ENCODE measurements at regions not wholly inside any gene's neighbourhood (a gene's known extent, or its start where the extent isn't known, plus 50 kb on each side); places are given as distances from the start of the nearest gene placed in this dataset.

DNA sequence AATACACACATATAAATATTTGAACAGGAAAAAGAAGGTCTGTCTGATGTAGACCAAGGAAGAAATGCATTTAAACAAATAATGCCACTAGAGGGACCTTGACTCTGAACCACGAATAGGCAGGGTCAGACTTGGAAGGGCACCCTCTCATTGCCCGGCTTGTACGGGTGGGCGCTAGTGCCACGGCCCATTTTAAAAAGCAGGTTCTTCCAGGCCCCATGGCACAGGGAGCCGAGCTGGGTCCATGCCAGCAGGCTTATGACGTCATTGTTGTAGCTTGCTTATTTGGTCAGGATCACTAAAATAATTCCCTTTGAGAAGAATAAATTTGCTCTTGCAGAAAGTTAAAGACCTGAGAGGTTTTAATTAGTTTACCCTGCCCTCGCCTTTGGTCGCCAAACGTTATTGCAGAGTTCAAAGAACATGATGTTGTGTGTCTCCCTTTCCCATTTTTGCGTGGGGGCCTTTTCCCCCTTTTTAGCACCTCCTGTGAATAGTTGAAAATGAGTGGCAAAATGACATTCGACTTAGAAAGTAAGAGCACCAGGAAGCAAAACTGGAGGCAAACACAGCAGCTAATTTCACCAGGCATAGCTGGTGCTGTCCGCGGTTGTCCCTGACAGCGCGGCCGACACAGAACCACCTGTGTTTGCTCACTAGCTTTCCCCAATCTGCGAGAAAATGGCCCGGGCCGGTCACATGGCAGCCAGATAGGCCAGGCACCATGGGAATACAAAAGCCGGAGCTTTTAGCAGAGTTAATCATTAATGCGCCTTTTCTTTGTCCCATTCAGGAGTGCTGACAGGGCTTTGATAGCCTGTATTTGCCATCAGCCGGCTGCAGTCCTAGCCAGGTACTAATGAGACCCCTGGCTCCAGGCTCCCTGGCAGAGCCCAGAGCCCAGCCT is 93.8 kb downstream of the FOXA2 start (continued):
- TF ChIP-seq ZNF703 (CRISPR knock-in tag; IDR thresholded peaks at IDR 0.05; ENCODE audit: borderline replicate concordance) (no peak; the same call in none of the 2 replicates), RAD51 (IDR thresholded peaks at IDR 0.05; ENCODE audit: borderline replicate concordance) (no peak; the same call in none of the 2 replicates), ZBTB7A (CRISPR knock-in tag; IDR thresholded peaks at IDR 0.05) (peak; percentile 73; the same call in 1 of the 2 replicates), ZNF44 (CRISPR knock-in tag; IDR thresholded peaks at IDR 0.05) (no peak; the same call in 1 of the 2 replicates), ZNF616 (CRISPR knock-in tag; IDR thresholded peaks at IDR 0.05; ENCODE audit: low read depth) (peak; percentile 91; the same call in 1 of the 2 replicates), RFXAP (CRISPR knock-in tag; IDR thresholded peaks at IDR 0.05; ENCODE audit: borderline replicate concordance) (peak; percentile 26; the same call in 1 of the 2 replicates)
- TF ChIP-seq, protein P1, sequence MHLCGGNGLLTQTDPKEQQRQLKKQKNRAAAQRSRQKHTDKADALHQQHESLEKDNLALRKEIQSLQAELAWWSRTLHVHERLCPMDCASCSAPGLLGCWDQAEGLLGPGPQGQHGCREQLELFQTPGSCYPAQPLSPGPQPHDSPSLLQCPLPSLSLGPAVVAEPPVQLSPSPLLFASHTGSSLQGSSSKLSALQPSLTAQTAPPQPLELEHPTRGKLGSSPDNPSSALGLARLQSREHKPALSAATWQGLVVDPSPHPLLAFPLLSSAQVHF (CRISPR knock-in tag; IDR thresholded peaks at IDR 0.05) = 0 out of 2 replicates have a peak, but pooled peaks have one; percentile 33
- TF ChIP-seq, protein P2, sequence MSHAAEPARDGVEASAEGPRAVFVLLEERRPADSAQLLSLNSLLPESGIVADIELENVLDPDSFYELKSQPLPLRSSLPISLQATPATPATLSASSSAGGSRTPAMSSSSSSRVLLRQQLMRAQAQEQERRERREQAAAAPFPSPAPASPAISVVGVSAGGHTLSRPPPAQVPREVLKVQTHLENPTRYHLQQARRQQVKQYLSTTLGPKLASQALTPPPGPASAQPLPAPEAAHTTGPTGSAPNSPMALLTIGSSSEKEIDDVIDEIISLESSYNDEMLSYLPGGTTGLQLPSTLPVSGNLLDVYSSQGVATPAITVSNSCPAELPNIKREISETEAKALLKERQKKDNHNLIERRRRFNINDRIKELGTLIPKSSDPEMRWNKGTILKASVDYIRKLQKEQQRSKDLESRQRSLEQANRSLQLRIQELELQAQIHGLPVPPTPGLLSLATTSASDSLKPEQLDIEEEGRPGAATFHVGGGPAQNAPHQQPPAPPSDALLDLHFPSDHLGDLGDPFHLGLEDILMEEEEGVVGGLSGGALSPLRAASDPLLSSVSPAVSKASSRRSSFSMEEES (CRISPR knock-in tag; IDR thresholded peaks at IDR 0.05) = peak; percentile 99
- TF ChIP-seq, protein P3, sequence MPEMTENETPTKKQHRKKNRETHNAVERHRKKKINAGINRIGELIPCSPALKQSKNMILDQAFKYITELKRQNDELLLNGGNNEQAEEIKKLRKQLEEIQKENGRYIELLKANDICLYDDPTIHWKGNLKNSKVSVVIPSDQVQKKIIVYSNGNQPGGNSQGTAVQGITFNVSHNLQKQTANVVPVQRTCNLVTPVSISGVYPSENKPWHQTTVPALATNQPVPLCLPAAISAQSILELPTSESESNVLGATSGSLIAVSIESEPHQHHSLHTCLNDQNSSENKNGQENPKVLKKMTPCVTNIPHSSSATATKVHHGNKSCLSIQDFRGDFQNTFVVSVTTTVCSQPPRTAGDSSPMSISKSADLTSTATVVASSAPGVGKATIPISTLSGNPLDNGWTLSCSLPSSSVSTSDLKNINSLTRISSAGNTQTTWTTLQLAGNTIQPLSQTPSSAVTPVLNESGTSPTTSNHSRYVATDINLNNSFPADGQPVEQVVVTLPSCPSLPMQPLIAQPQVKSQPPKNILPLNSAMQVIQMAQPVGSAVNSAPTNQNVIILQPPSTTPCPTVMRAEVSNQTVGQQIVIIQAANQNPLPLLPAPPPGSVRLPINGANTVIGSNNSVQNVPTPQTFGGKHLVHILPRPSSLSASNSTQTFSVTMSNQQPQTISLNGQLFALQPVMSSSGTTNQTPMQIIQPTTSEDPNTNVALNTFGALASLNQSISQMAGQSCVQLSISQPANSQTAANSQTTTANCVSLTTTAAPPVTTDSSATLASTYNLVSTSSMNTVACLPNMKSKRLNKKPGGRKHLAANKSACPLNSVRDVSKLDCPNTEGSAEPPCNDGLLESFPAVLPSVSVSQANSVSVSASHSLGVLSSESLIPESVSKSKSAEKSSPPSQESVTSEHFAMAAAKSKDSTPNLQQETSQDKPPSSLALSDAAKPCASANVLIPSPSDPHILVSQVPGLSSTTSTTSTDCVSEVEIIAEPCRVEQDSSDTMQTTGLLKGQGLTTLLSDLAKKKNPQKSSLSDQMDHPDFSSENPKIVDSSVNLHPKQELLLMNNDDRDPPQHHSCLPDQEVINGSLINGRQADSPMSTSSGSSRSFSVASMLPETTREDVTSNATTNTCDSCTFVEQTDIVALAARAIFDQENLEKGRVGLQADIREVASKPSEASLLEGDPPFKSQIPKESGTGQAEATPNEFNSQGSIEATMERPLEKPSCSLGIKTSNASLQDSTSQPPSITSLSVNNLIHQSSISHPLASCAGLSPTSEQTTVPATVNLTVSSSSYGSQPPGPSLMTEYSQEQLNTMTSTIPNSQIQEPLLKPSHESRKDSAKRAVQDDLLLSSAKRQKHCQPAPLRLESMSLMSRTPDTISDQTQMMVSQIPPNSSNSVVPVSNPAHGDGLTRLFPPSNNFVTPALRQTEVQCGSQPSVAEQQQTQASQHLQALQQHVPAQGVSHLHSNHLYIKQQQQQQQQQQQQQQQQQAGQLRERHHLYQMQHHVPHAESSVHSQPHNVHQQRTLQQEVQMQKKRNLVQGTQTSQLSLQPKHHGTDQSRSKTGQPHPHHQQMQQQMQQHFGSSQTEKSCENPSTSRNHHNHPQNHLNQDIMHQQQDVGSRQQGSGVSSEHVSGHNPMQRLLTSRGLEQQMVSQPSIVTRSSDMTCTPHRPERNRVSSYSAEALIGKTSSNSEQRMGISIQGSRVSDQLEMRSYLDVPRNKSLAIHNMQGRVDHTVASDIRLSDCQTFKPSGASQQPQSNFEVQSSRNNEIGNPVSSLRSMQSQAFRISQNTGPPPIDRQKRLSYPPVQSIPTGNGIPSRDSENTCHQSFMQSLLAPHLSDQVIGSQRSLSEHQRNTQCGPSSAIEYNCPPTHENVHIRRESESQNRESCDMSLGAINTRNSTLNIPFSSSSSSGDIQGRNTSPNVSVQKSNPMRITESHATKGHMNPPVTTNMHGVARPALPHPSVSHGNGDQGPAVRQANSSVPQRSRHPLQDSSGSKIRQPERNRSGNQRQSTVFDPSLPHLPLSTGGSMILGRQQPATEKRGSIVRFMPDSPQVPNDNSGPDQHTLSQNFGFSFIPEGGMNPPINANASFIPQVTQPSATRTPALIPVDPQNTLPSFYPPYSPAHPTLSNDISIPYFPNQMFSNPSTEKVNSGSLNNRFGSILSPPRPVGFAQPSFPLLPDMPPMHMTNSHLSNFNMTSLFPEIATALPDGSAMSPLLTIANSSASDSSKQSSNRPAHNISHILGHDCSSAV (CRISPR knock-in tag; IDR thresholded peaks at IDR 0.05; ENCODE audit: borderline replicate concordance) = 0 out of 2 replicates have a peak, but pooled peaks have one; percentile 50
- TF ChIP-seq, protein P4, sequence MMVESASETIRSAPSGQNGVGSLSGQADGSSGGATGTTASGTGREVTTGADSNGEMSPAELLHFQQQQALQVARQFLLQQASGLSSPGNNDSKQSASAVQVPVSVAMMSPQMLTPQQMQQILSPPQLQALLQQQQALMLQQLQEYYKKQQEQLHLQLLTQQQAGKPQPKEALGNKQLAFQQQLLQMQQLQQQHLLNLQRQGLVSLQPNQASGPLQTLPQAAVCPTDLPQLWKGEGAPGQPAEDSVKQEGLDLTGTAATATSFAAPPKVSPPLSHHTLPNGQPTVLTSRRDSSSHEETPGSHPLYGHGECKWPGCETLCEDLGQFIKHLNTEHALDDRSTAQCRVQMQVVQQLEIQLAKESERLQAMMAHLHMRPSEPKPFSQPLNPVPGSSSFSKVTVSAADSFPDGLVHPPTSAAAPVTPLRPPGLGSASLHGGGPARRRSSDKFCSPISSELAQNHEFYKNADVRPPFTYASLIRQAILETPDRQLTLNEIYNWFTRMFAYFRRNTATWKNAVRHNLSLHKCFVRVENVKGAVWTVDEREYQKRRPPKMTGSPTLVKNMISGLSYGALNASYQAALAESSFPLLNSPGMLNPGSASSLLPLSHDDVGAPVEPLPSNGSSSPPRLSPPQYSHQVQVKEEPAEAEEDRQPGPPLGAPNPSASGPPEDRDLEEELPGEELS (CRISPR knock-in tag; IDR thresholded peaks at IDR 0.05) = peak; percentile 89

All from HepG2 (cell line).